ENCODE measurements at regions not wholly inside any gene's neighbourhood (a gene's known extent, or its start where the extent isn't known, plus 50 kb on each side); places are given as distances from the start of the nearest gene placed in this dataset.

DNA sequence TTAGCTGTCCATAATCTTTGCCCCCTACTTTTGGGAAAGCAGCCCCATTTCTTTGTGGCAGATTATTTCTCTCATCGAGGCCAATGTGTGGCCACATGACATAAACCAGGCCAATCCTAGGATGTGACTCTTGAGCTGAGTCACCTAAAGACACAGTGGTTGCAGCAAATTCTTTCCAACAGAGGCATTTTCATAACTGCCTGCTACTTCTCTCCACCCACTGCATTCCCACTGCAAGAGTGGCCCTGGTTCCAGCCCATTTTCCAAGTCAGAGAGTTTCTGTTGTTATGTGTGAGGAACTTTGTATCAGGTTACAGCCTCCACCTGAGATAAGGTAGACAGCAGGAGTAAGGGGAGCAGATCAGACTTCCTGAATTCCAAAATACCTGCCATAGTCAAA, 195.2 kb downstream of the RGS9 start:
- DNase-seq (ENCODE audit: extremely low read depth in 1 of 4, low spot score in 3 of 4), result no peak
- no peak for ATAC-seq
- no peak overlapping the region for H3K27ac ChIP-seq (ENCODE audit: extremely low read depth, low read depth, low read length)
- no peak overlapping the region for H2AFZ ChIP-seq (ENCODE audit: low read depth, low read length)
- no peaks in the 10 kb centered on the region for H3K36me3 ChIP-seq (ENCODE audit: control insufficient read depth, insufficient read depth, low read length)
- CTCF ChIA-PET (ENCODE audit: low intra/inter-chr PET ratio), result no interaction called here
- no peak overlapping the region for H3K4me2 ChIP-seq (ENCODE audit: insufficient read depth, low read length)
- H3K9ac ChIP-seq (ENCODE audit: insufficient read depth in 1 of 2, low read depth in 2 of 2, low read length in 2 of 2), result no peak overlapping the region
- no peak overlapping the region for H3K4me3 ChIP-seq
- no peaks in the 10 kb centered on the region for H3K9me3 ChIP-seq (replicated peaks; ENCODE audit: control insufficient read depth, insufficient read depth, low read depth, low read length)
- no peaks in the 10 kb centered on the region for H4K20me1 ChIP-seq (replicated peaks; ENCODE audit: control insufficient read depth, insufficient read depth, low read length)
- H3K79me2 ChIP-seq (ENCODE audit: control insufficient read depth, insufficient read depth, low read length), result no peaks in the 10 kb centered on the region
- intact Hi-C loops (cut with micrococcal nuclease) (no loop called here), in situ Hi-C loops (cut with MboI) (no loop called here)
- no peaks in the 10 kb centered on the region; a peak in 2 of 5 replicates for H3K27me3 ChIP-seq (ENCODE audit: control insufficient read depth in 2 of 2, insufficient read depth in 2 of 2, low read length in 2 of 2)
- TF ChIP-seq TGIF2 (CRISPR knock-in tag; IDR thresholded peaks at IDR 0.05), result no peak
- TF ChIP-seq XRCC4 (IDR thresholded peaks at IDR 0.05; ENCODE audit: extremely low read depth, insufficient read depth, insufficient read length), result no peak
- no peak for TF ChIP-seq DMBX1 (CRISPR knock-in tag; IDR thresholded peaks at IDR 0.05; ENCODE audit: borderline replicate concordance)
- TF ChIP-seq, protein P1, sequence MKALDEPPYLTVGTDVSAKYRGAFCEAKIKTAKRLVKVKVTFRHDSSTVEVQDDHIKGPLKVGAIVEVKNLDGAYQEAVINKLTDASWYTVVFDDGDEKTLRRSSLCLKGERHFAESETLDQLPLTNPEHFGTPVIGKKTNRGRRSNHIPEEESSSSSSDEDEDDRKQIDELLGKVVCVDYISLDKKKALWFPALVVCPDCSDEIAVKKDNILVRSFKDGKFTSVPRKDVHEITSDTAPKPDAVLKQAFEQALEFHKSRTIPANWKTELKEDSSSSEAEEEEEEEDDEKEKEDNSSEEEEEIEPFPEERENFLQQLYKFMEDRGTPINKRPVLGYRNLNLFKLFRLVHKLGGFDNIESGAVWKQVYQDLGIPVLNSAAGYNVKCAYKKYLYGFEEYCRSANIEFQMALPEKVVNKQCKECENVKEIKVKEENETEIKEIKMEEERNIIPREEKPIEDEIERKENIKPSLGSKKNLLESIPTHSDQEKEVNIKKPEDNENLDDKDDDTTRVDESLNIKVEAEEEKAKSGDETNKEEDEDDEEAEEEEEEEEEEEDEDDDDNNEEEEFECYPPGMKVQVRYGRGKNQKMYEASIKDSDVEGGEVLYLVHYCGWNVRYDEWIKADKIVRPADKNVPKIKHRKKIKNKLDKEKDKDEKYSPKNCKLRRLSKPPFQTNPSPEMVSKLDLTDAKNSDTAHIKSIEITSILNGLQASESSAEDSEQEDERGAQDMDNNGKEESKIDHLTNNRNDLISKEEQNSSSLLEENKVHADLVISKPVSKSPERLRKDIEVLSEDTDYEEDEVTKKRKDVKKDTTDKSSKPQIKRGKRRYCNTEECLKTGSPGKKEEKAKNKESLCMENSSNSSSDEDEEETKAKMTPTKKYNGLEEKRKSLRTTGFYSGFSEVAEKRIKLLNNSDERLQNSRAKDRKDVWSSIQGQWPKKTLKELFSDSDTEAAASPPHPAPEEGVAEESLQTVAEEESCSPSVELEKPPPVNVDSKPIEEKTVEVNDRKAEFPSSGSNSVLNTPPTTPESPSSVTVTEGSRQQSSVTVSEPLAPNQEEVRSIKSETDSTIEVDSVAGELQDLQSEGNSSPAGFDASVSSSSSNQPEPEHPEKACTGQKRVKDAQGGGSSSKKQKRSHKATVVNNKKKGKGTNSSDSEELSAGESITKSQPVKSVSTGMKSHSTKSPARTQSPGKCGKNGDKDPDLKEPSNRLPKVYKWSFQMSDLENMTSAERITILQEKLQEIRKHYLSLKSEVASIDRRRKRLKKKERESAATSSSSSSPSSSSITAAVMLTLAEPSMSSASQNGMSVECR (CRISPR knock-in tag; IDR thresholded peaks at IDR 0.05), result no peak
- no peak for TF ChIP-seq SLC30A9 (CRISPR knock-in tag; IDR thresholded peaks at IDR 0.05)
- BruUV-seq (replicated peaks), result no TSS peak
- FAIRE-seq, result no peak
- POLR2A ChIA-PET, result interaction anchor here (0.8 kb wide), 1 partner anchor 522 kb away, joined by 3 read pairs; no protein-coding TSS in a partner anchor
- H3K4me1 ChIP-seq (replicated peaks in 1 of 2; ENCODE audit: control insufficient read depth in 2 of 2, insufficient read depth in 2 of 2, low read length in 2 of 2), result no peaks in the 10 kb centered on the region
- no peaks in the 10 kb centered on the region for H3K9me1 ChIP-seq (ENCODE audit: control insufficient read depth, insufficient read depth, low read length)
- 0% methylated on average over 1 of the region's 1 CpG for WGBS (ENCODE audit: insufficient coverage, low coverage, missing lambda C conversion rate)
